K562 (cell line): ENCODE measurements at regions not wholly inside any gene's neighbourhood (a gene's known extent, or its start where the extent isn't known, plus 50 kb on each side); places are given as distances from the start of the nearest gene placed in this dataset.
A peak's percentile ranks its signal among the peaks of the same experiment; 100 is the strongest.

Experiments
- ATAC-seq: fragments of 200-7000 bp; cut with Tn5 transposase; 3 replicates; pipeline ENCODE4 v1.9.1; 2020; ENCODE audit warnings: moderate library complexity
- BruUV-seq: library from RNA; stranded (reverse); fragments of 400-500 nt; replicated peaks from 2 replicates; lab custom pipeline; 2021; lab: Mats Ljungman, UMichigan
- CTCF ChIA-PET: fragments of 300-600 bp; formaldehyde crosslinking; extraction: SDS; loops from one replicate; lab custom pipeline; 2021; ENCODE audit warnings: low intra/inter-chr PET ratio; lab: Yijun Ruan, JAX
- POLR2A ChIA-PET: fragments of 300-600, 350-650 bp; sonication (Branson Sonifier 250); formaldehyde crosslinking; extraction: SDS; loops from one replicate; lab custom pipeline; 2021; ENCODE audit warnings: antibody characterized with exemption, inconsistent platforms; lab: Yijun Ruan, JAX
- DNase-seq, 4 experiments: peaks; one replicate each; pipeline versions ENCODE4 v3.0.0 to v3.0.0-alpha.2; 2011 to 2018; ENCODE audit warnings: low spot score in 3 of 4, mixed read lengths in 3 of 4; ENCODE audit errors: extremely low read depth in 1 of 4
- FAIRE-seq: peaks from 2 replicates; lab custom pipeline; 2011; peaks lifted over from hg19 to GRCh38; lab: Jason Lieb, UNC
- H2AFZ ChIP-seq: 2 replicates; pipeline ENCODE4 v1.6.0; 2011; ENCODE audit warnings: low read depth, low read length, control low read depth, inconsistent platforms
- H3K27ac ChIP-seq: fragments of 200-600 bp; 3 replicates; pipeline ENCODE4 v1.8.0; 2011; ENCODE audit warnings: low read depth, mild to moderate bottlenecking, control low read depth, inconsistent platforms, low read length, moderate library complexity, mixed read lengths; ENCODE audit errors: extremely low read depth
- H3K27me3 ChIP-seq, 2 experiments: fragments of 300-600 bp in 1 of 2; 2 replicates in 1 of 2; 3 replicates in 1 of 2; pipeline versions ENCODE4 v1.6.0 to v1.8.0; 2011; ENCODE audit warnings: inconsistent platforms in 2 of 2, low read length in 2 of 2, mild to moderate bottlenecking in 1 of 2, mixed read lengths in 1 of 2, moderate library complexity in 1 of 2; ENCODE audit not compliant: control insufficient read depth in 2 of 2, insufficient read depth in 2 of 2
- H3K36me3 ChIP-seq: fragments of 300-600 bp; 3 replicates; pipeline ENCODE4 v1.8.0; 2011; ENCODE audit warnings: mild to moderate bottlenecking, low read length, inconsistent platforms; ENCODE audit not compliant: control insufficient read depth, insufficient read depth
- H3K4me1 ChIP-seq, 2 experiments: fragments of 200-600 bp in 1 of 2; replicated peaks in 1 of 2; 2 replicates in 1 of 2; 3 replicates in 1 of 2; pipeline versions ENCODE4 v1.5.1 to v1.8.0; 2011; ENCODE audit warnings: inconsistent platforms in 2 of 2, low read length in 2 of 2, mild to moderate bottlenecking in 1 of 2, mixed read lengths in 1 of 2, moderate library complexity in 1 of 2; ENCODE audit not compliant: control insufficient read depth in 2 of 2, insufficient read depth in 2 of 2
- H3K4me2 ChIP-seq: 2 replicates; pipeline ENCODE4 v1.6.1; 2011; ENCODE audit warnings: low read length, control low read depth, inconsistent platforms, mixed read lengths; ENCODE audit not compliant: insufficient read depth
- H3K4me3 ChIP-seq: fragments of 200-600 bp; sonication (generic), shearing (Covaris generic); 2 replicates; pipeline ENCODE4 v1.5.1; 2016; ENCODE audit warnings: control low read depth, inconsistent platforms
- H3K79me2 ChIP-seq: fragments of 200-600 bp; 3 replicates; pipeline ENCODE4 v1.8.0; 2011; ENCODE audit warnings: low read length, inconsistent platforms; ENCODE audit not compliant: control insufficient read depth, insufficient read depth
- H3K9ac ChIP-seq, 2 experiments: 2 replicates each; pipeline versions ENCODE4 v1.6.0 to v1.6.1; 2011; ENCODE audit warnings: low read depth in 2 of 2, low read length in 2 of 2, control low read depth in 1 of 2, inconsistent platforms in 1 of 2, mild to moderate bottlenecking in 1 of 2, mixed read lengths in 1 of 2; ENCODE audit not compliant: insufficient read depth in 1 of 2
- H3K9me1 ChIP-seq: one replicate; pipeline ENCODE4 v1.6.0; 2011; ENCODE audit warnings: inconsistent platforms, mild to moderate bottlenecking, low read length, moderate library complexity; ENCODE audit not compliant: control insufficient read depth, insufficient read depth
- H3K9me3 ChIP-seq: replicated peaks from 2 replicates; pipeline ENCODE4 v1.5.1; 2011; ENCODE audit warnings: low read depth, low read length, inconsistent platforms; ENCODE audit not compliant: control insufficient read depth, insufficient read depth
- H4K20me1 ChIP-seq: replicated peaks from 2 replicates; pipeline ENCODE4 v1.6.1; 2011; ENCODE audit warnings: low read length, inconsistent platforms, mixed read lengths; ENCODE audit not compliant: control insufficient read depth, insufficient read depth
- MEF2A ChIP-seq: IDR thresholded peaks from 2 replicates; pipeline ENCODE4 v1.6.1; 2011; ENCODE audit warnings: low read depth, mild to moderate bottlenecking, low read length, moderate library complexity; ENCODE audit not compliant: control insufficient read depth
- ZNF140 ChIP-seq: fragments of 250-450 bp; sonication (Bioruptor Pico); IDR thresholded peaks from 2 replicates; pipeline ENCODE4 v1.8.0; 2021; ENCODE audit warnings: moderate library complexity, mild to moderate bottlenecking, inconsistent platforms
- ZNF24 ChIP-seq: fragments of 450-650 bp; IDR thresholded peaks from 2 replicates; pipeline ENCODE4 v1.6.1; 2016
- WGBS: fragments of 100-300 bp; shearing (Covaris generic); methylation state at CpG from one replicate; pipeline ENCODE4 v1.1.6; 2016; ENCODE audit warnings: low coverage, mixed read lengths; ENCODE audit not compliant: insufficient coverage; ENCODE audit errors: missing lambda C conversion rate; 5-methylcytosine and 5-hydroxymethylcytosine counted together
- in situ Hi-C: fragments of 300-500 bp; cut with MboI; formaldehyde crosslinking; loops from 4 replicates; pipeline ENCODE4 v1.15.0; 2018; ENCODE audit warnings: inconsistent platforms, mixed read lengths
- intact Hi-C: fragments of 100-400 bp; cut with micrococcal nuclease; formaldehyde crosslinking; loops from 2 replicates; pipeline ENCODE4 v1.14.2; 2022
- TF ChIP-seq, protein P1 (sequence below): sonication (generic); formaldehyde crosslinking; IDR thresholded peaks from 2 replicates; pipeline ENCODE4 v1.8.1; 2023; ENCODE audit warnings: mild to moderate bottlenecking, missing genetic modification reagents
- TF ChIP-seq, protein P2 (sequence below): fragments of 450-650 bp; formaldehyde crosslinking; IDR thresholded peaks from 2 replicates; pipeline ENCODE4 v1.4.0; 2022; ENCODE audit warnings: missing genetic modification characterization
- TF ChIP-seq, protein P3 (sequence below), 2 experiments: fragments of 150-350 bp in 1 of 2; IDR thresholded peaks; 2 replicates each; pipeline ENCODE4 v1.6.1; 2012 to 2016; ENCODE audit warnings: low read depth in 2 of 2, low read length in 2 of 2, mild to moderate bottlenecking in 1 of 2, moderate library complexity in 1 of 2

DNA sequence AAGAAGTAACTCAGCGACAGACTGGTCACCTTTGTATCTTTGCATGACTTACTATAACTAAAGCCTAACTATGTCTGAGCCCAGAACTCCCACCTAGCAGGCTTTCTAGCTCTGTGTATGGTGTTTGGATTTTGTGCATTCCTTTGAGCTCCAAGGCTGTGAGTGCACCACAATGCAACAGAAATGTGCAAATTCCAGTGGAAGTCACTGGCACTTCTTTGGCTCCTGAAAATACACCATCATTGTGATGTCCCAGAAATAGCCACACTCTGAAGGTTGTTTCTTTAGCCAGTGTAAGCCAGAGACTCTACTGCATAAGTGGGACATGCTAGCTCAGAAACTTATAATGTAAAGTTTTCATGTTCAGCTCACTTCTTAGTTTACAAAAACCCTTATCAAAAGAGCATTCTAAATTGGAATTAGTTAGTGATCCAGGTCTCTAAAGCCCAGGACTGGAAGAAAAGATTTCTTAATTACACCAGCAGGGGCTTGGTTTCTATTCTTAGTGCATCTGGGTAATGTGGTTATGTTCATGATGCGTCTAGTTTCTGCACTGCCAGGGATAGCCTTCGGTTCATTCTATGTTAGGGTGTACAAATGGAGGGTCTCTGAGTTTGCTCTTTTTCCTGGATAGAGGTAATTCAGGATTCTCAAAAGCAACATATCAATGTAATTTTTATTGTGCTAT is 1239.5 kb upstream of the ZEB2 start:
- no peak overlapping the region for H3K9ac ChIP-seq
- CTCF ChIA-PET: no interaction called here
- intact Hi-C loops: loop anchor here (10.0 kb wide), 2 partner anchors 155 to 1175 kb away; no protein-coding TSS in a partner anchor
- POLR2A ChIA-PET: no interaction called here
- peak overlapping the region; percentile 13 for H2AFZ ChIP-seq
- H3K9me3 ChIP-seq: no peaks in the 10 kb centered on the region
- no peak overlapping the region for H3K4me2 ChIP-seq
- H3K4me1 ChIP-seq: no peaks in the 10 kb centered on the region
- H3K9me1 ChIP-seq: no peaks in the 10 kb centered on the region
- no peaks in the 10 kb centered on the region for H4K20me1 ChIP-seq
- TF ChIP-seq ZNF140 (CRISPR knock-in tag): no peak
- TF ChIP-seq, protein P1, sequence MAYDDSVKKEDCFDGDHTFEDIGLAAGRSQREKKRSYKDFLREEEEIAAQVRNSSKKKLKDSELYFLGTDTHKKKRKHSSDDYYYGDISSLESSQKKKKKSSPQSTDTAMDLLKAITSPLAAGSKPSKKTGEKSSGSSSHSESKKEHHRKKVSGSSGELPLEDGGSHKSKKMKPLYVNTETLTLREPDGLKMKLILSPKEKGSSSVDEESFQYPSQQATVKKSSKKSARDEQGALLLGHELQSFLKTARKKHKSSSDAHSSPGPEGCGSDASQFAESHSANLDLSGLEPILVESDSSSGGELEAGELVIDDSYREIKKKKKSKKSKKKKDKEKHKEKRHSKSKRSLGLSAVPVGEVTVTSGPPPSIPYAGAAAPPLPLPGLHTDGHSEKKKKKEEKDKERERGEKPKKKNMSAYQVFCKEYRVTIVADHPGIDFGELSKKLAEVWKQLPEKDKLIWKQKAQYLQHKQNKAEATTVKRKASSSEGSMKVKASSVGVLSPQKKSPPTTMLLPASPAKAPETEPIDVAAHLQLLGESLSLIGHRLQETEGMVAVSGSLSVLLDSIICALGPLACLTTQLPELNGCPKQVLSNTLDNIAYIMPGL (CRISPR knock-in tag): no peak
- TF ChIP-seq, protein P2, sequence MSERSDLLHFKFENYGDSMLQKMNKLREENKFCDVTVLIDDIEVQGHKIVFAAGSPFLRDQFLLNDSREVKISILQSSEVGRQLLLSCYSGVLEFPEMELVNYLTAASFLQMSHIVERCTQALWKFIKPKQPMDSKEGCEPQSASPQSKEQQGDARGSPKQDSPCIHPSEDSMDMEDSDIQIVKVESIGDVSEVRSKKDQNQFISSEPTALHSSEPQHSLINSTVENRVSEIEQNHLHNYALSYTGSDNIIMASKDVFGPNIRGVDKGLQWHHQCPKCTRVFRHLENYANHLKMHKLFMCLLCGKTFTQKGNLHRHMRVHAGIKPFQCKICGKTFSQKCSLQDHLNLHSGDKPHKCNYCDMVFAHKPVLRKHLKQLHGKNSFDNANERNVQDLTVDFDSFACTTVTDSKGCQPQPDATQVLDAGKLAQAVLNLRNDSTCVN (CRISPR knock-in tag): no peak
- TF ChIP-seq MEF2A: 0 out of 2 replicates have a peak, but pooled peaks have one; percentile 12
- no peak for TF ChIP-seq ZNF24
- TF ChIP-seq, protein P3, sequence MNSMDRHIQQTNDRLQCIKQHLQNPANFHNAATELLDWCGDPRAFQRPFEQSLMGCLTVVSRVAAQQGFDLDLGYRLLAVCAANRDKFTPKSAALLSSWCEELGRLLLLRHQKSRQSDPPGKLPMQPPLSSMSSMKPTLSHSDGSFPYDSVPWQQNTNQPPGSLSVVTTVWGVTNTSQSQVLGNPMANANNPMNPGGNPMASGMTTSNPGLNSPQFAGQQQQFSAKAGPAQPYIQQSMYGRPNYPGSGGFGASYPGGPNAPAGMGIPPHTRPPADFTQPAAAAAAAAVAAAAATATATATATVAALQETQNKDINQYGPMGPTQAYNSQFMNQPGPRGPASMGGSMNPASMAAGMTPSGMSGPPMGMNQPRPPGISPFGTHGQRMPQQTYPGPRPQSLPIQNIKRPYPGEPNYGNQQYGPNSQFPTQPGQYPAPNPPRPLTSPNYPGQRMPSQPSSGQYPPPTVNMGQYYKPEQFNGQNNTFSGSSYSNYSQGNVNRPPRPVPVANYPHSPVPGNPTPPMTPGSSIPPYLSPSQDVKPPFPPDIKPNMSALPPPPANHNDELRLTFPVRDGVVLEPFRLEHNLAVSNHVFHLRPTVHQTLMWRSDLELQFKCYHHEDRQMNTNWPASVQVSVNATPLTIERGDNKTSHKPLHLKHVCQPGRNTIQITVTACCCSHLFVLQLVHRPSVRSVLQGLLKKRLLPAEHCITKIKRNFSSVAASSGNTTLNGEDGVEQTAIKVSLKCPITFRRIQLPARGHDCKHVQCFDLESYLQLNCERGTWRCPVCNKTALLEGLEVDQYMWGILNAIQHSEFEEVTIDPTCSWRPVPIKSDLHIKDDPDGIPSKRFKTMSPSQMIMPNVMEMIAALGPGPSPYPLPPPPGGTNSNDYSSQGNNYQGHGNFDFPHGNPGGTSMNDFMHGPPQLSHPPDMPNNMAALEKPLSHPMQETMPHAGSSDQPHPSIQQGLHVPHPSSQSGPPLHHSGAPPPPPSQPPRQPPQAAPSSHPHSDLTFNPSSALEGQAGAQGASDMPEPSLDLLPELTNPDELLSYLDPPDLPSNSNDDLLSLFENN (IDR thresholded peaks at IDR 0.05; ENCODE audit: low read depth in 2 of 2, low read length in 2 of 2): no peak
- H3K36me3 ChIP-seq: no peaks in the 10 kb centered on the region
- no peak overlapping the region for H3K4me3 ChIP-seq
- in situ Hi-C loops: no loop called here
- BruUV-seq: no TSS peak
- FAIRE-seq (peak; percentile 35), ATAC-seq (peak; percentile 42; the same call in 1 of the 3 replicates), DNase-seq (peak in 1 of 4 experiments; percentile 11)
- H3K79me2 ChIP-seq: no peaks in the 10 kb centered on the region
- H3K27ac ChIP-seq: no peak overlapping the region
- 51% methylated on average over 3 of the region's 3 CpGs for WGBS
- no peaks in the 10 kb centered on the region for H3K27me3 ChIP-seq
